ENCODE measurements at regions not wholly inside any gene's neighbourhood (a gene's known extent, or its start where the extent isn't known, plus 50 kb on each side); places are given as distances from the start of the nearest gene placed in this dataset.

DNA sequence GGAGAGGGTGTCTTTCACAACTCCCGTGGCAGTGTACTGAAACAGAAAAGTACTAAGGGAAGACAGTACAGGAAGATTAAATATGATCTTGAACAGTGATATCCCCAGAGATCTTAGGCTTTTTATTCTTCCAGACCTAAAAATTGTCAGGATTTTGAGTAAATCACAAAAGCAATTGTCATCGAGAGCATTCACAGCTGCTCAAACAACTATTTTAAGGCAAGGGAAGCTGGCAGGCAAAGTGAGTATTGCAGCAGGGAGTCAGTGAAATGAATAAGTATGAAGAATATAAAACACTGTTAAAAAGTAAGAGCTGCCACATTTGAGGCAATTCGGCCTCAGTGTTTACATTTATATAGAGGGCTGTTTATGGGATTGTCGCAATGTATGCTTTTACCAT lies 479.0 kb downstream of the CAAP1 start:
- DNase-seq (ENCODE audit: low read depth in 3 of 3, low spot score in 1 of 3) = no peak

DNA sequence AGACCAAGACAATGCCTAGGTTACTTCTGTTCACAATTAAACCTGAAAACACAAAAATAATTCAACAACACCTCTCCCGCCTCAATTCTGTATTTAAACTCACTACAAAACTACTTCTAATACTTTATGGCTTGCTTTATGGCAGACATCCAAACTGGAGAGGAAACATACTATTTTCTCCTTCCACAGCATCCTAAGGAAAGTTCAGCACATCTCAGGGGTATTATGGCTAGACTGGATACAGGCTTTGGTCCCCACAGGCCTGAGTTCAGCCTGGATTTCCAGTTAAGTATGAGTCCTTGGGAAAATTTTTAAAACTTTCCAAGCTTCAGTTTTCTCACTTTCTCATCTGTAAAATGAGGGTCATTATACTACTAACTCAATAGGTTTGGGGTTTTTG lies 480.2 kb downstream of the CAAP1 start:
- no peak for DNase-seq (ENCODE audit: low read depth in 3 of 3, low spot score in 1 of 3)

DNA sequence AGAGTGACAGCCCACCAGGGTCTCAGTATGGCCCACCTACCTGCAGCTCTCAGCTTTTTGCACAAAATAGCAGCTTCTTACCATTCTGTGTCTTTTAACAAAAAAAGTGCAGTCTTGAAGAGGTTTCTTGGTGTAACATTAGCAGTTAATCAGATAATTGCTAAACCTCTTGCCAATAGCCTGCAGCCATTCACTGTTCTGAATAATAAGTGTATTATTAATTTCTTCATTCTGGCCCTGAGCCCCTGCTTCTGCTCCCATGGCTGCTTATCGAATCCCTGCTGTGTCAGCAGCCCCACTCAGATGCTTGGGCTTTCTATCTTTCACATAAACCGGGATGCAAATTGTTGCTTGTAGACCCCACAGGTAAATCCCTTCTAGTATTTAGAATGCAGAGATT lies 485.9 kb downstream of the CAAP1 start:
- DNase-seq (ENCODE audit: low read depth in 3 of 3, low spot score in 1 of 3) = no peak

DNA sequence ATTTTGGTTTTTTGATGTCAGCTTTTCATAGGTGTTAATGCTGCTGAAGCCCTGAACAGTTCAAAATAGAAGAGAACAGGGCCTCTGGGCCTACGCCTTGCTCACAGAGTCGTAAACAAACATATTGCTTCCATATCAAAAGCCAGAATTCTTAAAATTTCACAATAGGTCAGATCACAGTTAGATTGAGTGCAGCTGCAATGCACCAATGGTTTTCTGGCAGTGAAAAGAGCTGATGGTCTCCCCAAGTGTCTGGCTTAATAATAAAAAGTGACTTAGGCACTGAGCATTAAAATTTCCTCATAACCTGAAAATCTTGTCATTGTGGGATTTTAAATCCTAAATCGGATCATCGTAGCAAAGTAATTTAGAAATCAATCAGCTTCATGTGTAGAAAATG lies 493.0 kb downstream of the CAAP1 start:
- no peak for DNase-seq (ENCODE audit: low read depth in 3 of 3, low spot score in 1 of 3)

DNA sequence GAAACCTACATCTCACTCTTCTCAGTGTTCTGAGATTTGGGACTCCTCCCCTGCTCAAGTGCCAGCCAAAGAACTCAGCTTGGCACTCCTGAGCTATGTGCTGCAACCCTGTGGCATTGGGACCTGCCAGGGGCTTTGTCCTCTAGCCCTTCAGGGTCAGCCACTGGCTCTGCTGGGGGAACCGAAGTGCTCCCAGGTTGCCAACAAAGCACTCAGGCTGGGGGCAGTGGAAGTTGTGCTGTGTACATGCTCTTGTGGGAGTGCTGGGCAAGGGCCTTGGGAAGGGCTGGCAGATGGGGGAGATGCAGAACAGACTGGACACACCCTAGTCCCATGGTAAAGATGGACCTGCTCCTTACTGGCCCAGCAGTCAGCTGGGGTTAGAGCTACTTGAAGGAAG lies 498.6 kb downstream of the CAAP1 start:
- no peak for DNase-seq (ENCODE audit: low read depth in 3 of 3, low spot score in 1 of 3)

DNA sequence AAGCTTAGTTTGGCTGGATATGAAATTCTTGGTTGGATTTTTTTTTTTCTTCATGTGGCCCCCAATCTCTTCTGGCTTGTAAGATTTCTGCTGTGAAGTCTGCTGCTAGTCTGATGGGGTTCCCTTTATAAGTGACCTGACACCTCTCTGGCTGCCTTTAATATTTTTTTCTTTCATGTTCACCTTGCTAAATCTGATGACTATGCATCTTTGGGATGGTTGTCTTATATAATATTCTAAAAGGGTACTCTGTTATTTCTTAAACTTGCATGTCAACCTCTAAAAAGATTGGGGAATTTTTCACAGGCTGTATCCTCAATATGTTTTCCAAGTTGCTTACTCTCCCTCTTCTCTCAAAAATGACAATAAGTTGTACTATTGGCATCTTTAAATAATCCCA lies 500.0 kb downstream of the CAAP1 start:
- no peak for DNase-seq (ENCODE audit: low read depth in 3 of 3, low spot score in 1 of 3)

DNA sequence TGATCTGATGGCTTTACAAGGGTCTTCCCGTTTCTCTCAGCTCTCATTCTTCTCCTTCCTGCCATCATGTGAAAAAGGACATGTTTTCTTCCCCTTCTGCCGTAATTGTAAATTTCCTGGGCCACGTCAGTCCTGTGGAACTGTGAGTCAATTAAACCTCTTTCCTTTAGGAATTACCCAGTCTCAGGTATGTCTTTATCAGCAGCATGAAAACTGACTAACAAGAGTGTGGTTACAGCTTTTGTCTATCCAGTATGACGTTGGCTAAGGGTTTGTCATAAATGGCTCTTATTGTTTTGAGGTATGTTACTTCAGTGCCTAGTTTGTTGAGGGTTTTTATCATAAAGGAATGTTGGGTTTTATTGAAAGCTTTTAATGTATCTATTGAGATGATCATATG lies 501.6 kb downstream of the CAAP1 start:
- DNase-seq (ENCODE audit: low read depth in 3 of 3, low spot score in 1 of 3) = no peak

DNA sequence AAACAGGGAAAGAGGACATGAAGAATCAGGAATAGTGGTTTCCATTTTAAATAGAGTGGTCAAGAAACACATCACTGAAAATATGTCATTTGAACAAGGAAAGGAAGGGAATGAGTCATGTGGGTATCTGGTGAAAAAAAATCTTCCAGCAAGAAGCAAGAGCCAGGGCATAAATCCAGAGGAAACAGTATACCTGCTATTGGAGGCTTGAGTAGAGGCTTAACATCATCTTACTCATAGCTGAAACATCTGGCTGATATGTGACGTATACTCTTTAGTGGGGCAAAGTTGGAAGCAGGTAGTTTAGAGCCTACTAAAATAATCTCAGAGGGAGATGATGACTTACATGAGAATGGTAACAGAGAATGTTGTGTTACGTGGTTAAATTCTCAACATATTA lies 517.2 kb downstream of the CAAP1 start:
- no peak for DNase-seq (ENCODE audit: low read depth in 3 of 3, low spot score in 1 of 3)

DNA sequence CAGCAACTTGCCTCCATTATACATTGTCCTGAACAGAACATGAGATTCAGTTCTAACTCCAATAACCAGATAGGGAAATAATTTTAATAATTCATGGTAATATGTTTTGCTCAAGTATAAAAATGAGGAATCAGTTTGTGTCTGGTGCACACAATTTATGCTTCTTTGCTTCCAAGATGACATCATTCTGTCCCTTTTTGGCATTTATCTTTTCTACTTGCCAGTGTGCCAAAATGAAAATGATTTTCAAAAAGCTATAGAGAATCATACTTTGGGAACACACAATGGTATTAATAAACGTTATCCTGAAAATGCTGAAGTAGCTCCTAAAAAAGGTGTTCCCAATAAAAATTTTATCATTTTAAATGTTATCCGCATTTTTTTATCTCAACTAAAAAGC lies 519.0 kb downstream of the CAAP1 start:
- DNase-seq (ENCODE audit: low read depth in 3 of 3, low spot score in 1 of 3) = no peak

DNA sequence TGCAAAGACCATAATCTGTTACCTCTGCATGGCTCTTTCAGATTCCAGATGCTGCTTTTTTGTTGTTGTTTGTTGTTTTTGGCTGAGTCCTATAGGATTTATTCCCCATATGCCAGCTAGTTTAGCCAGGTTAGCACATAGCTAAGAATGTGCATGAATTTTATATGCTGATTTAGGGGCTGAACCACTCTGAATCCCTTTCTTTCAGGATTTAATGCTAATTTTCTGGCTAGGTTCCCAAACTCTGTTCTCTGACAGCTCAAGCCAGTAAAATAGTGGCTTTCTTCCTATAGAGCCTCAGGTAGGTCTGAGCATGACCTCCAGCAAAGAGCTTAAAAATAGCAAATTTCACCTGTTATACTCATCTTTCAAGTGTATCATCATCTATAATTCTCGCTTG lies 521.4 kb downstream of the CAAP1 start:
- DNase-seq (ENCODE audit: low read depth in 3 of 3, low spot score in 1 of 3) = no peak

DNA sequence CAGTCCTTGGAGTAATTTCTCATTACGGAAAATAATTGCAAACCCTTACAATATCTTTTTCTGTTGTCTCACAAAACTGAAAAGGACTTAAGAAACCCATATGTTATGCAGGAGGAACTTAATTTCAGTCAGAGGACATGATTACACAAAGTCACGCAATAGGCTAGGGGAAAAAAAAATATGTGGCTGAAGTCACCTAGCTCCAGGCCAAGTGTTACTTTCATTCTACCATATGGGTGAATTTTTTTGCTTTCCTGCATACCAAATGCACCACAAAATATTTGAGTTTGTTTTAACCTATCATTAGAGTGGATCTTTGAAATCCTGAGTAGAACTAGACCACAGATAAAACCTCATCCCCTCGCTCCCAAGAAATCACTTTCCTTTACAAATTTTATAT lies 523.5 kb downstream of the CAAP1 start:
- DNase-seq (ENCODE audit: low read depth in 3 of 3, low spot score in 1 of 3) = no peak

DNA sequence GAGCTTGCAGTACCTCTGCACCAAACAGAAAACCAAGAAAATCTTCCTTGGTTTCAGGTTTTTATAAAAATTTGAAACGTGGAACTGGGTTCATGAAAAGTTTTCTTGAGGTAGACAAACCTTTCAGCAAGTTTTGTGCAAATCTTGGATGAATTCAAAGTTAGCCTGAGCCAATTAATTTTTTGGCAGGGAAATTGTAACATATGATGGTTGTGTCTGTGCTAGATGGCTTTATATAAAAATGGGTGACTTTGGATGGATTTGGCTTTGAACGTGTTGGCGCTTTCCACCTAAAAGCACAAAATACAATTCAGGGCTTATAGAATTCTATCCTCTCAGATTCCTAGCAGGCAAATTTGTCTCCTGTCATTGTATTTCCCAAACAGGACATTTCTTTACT lies 524.4 kb downstream of the CAAP1 start:
- DNase-seq (ENCODE audit: low read depth in 3 of 3, low spot score in 1 of 3) = no peak

DNA sequence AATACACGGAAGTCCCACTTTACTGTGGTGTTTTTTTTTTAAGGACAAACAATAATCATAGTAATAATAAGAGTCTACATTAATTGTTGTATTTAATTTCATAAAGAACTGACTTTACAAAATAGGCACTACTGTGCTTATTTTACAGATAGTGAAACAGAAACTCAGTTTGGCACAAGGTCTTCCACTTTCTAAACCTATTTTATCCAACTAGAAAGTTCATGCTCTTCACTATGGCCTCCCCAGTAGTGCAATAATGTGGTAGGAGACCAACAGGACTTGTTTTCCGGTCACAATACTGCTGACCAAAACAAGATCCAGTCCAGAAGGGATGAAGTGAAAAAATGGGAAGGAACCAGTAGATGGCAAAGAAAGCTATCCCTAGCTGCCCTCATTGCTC lies 531.6 kb downstream of the CAAP1 start:
- no peak for DNase-seq (ENCODE audit: low read depth in 3 of 3, low spot score in 1 of 3)

DNA sequence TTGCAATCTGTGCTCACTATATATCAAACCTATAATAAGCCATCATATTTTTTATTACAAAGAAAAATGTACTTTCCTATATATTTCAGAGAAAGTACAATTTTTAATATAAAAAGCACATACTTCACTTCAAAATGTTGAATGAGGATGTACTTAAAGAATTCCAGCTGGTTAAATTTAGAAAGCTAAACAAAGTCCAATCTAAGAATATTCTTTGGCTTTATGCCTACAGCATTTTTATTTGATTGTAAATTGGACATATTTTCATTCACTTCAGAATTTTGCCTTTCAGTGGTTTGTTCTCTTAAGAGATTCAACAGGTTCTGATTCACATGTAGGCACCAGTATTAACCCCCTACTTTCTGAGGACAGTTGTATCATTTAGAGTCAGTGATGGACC lies 533.8 kb downstream of the CAAP1 start:
- no peak for DNase-seq (ENCODE audit: low read depth in 3 of 3, low spot score in 1 of 3)

DNA sequence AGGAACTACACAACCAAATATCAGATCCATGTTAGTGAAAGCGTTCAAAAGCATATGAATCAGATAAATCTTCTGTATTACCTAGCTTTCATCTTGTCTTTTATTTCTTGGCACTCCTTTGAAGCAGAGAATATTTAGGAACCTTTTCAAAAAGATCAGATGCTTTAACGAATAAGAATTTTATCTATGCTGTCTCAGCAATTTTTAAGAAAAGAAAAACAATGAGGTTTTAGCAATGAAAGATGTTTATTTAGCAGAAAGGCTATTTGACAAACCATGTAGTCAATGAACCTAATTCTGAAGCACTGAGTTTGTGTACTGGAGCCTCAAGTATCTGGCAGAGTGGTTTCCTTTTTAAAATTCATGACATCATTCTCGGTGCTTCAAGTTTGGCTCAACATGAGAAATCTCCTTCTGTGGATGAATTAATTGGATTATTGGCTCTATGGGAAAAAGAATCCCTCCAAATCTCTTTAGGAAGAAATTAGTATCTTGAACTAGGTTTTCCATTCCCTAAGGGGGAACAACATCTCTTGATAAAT lies 534.7 kb downstream of the CAAP1 start:
- no peak for DNase-seq (ENCODE audit: low read depth in 3 of 3, low spot score in 1 of 3)

DNA sequence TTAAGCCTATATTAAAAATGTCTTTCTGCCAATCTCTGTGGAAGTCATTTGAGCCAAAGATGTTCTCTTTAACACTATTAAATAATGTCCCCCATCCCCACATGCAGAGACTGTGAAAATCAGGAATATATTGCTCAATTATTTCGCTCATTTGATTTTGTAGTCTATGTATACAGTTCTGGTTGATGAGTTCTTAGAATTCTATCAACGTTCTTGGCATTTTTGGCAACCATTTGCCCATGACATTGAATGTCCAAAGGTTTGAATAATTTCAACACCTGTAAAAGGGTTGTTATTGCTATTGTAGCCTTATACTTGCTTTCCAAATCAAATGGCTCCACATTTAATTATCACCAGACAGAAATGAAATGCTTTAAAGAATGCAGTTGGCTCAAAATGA lies 536.1 kb downstream of the CAAP1 start:
- DNase-seq (ENCODE audit: low read depth in 3 of 3, low spot score in 1 of 3) = no peak

DNA sequence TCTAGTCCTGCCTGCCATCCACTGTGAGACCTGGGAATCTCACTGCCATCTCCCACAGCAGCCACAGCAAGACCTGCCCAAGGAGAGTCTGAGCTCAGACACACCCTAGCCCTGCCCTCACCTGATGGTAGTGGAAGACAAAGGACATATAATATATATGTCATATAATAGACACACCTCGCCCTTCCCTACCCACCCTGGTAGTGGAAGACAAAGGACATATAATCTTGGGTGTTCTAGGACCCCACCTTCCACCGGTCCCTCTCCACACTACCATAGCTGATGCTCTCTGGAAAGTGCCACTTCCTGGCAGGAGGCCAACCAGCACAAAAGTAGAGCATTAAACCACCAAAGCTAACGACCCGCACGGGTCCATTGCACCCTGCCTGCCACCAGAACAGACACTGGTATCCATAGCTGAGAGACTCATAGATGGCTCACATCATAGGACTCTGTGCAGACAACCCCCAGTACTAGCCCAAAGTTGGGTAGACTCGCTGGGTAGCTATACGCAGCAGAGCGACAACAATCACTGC lies 545.6 kb downstream of the CAAP1 start:
- DNase-seq (ENCODE audit: low read depth in 3 of 3, low spot score in 1 of 3) = no peak

DNA sequence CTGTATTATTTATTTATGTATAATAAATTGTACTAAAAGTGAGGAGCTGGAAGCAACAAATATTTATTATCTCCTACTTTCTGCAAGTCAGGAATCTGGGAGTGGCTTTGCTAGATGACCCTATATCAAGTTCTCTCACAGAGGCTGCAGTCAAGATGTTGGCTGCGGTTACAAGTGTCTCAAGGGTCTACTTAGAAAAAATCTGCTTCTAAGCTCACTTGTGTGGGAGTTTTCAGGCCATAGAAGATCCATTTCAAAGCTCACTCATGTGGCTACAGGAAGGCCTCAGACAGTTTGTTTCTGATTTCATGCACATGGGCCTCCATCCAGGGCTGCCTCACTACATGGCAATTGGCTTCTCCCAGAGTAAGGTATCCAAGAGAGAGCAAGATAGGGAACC lies 551.1 kb downstream of the CAAP1 start:
- no peak for DNase-seq (ENCODE audit: low read depth in 3 of 3, low spot score in 1 of 3)

DNA sequence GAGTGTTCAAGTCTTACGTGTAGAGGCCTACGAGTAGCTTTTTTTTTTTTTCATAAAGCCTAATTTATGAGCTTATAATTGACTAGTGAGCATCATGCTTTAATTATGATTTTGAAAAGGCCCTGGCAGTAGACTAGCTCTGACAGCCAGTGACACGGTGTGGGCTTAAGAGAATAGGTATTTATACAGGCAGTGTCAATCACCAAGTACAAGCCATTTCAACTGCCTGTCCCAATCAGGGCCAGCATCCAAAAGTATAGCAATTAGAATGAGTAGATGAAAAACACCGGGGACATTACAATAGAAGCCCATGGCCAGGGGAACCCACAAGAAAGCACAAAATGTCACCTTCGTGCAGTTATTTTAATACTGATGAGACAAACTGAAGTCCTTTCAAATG lies 552.8 kb downstream of the CAAP1 start:
- no peak for DNase-seq (ENCODE audit: low read depth in 3 of 3, low spot score in 1 of 3)

DNA sequence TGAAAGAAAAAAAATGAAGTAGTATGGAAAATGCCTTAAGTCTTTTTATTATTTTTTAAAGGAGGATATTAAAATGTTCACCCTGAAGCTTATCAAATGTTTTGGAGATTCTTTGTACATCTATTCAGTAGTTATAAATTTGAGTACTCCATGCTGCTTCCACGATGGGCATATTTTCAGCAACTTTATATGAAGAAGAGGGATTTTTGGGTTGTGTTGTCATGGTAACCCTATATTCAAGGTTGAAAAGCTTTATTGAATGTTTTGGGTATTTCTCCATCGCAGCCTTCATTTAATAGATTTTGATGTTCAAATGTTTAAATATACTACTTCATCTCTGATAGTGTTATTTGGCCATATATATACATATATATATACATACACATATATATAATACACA lies 557.5 kb downstream of the CAAP1 start:
- DNase-seq (ENCODE audit: low read depth in 3 of 3, low spot score in 1 of 3) = no peak

DNA sequence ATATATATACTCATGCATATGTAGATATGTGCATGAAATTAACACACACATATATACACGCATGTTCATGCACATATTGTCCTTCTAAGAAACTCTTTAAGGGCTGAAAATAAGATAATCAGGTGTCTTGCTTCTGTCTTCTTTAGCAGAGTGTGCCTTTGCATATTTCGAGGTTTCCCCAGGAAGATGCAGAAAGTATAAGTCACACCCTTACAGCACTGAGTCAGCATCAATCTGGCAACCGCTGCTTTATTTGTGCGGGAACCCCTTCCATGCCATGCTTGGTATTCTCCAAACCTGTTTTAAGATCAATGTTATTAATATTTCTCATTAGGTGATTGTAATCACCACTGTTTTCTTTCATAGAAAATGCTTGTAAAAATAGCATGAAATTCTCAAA lies 557.9 kb downstream of the CAAP1 start:
- no peak for DNase-seq (ENCODE audit: low read depth in 3 of 3, low spot score in 1 of 3)

DNA sequence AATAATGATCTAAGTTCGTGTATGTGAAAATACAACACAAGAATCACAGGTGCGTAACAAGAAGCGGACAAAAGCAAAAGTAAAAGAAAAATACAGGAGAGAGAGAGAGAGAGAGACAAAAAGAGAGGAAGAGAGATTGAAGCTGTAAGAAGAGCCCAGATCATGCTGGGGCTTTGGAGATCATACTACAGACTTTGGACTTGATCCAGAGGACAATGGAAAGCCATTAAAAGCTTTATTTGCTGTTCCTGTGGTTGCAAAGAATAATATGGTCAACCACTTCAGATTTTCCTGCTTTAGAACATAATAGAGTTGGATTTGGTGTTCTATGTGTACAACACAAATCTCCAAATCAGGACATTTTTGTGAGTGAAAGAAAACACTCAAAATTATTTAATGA lies 561.4 kb downstream of the CAAP1 start:
- no peak for DNase-seq (ENCODE audit: low read depth in 3 of 3, low spot score in 1 of 3)

DNA sequence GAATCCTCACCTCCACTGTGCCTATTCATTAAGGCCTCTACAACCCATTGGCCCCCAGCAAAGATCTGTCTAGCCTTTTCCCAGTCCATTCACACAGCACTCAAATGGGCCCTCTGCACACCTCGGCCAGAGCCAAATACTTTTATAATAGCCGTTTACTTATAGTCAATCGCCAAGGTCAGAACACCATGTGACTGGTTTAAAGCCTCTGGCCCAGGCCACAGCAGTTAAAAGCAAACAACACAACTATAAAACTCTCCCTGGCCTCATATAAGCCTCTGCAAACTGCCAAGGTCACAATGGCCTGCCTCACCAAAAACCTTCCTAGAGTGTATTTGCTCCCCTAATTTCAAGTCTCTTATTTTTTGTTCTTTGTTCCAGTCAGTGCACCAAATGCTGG lies 562.6 kb downstream of the CAAP1 start:
- DNase-seq (ENCODE audit: low read depth in 3 of 3, low spot score in 1 of 3) = no peak

DNA sequence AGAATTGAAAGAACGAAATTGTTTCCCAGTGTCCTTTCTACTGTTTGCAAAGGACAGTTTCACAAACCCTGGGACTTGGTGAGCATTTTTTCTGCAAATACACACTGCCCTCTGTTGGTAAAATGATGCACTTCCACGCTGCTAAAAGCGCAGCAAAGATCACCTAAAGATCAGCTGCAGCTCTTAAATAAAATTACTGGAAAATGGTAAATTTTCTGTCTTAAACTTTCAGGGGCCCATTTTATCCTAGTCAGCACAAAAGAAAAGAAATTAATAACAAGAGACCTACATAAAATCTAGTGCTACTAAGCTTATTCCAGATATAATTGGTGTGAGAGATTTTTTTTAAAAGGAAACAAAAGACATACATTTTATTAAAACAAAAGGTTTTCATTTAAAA lies 566.0 kb downstream of the CAAP1 start:
- no peak for DNase-seq (ENCODE audit: low read depth in 3 of 3, low spot score in 1 of 3)
